GM20000 (cell line): ENCODE measurements at regions not wholly inside any gene's neighbourhood (a gene's known extent, or its start where the extent isn't known, plus 50 kb on each side); places are given as distances from the start of the nearest gene placed in this dataset.
"Not testable (repeated sequence)": the region's sequence is repeated elsewhere in the genome, so short reads cannot be mapped to it uniquely, and the experiment has no call there.

ENCODE experiments used
- DNase-seq: peaks from one replicate; pipeline ENCODE4 v3.0.0; 2012; ENCODE audit warnings: low spot score
- TF ChIP-seq, protein P1 (sequence below): IDR thresholded peaks from 2 replicates; pipeline ENCODE4 v1.5.1; 2012; ENCODE audit warnings: mild to moderate bottlenecking, control low read depth; ENCODE audit errors: extremely low read depth, missing control alignments

- DNase-seq, result no peak
- TF ChIP-seq, protein P1, sequence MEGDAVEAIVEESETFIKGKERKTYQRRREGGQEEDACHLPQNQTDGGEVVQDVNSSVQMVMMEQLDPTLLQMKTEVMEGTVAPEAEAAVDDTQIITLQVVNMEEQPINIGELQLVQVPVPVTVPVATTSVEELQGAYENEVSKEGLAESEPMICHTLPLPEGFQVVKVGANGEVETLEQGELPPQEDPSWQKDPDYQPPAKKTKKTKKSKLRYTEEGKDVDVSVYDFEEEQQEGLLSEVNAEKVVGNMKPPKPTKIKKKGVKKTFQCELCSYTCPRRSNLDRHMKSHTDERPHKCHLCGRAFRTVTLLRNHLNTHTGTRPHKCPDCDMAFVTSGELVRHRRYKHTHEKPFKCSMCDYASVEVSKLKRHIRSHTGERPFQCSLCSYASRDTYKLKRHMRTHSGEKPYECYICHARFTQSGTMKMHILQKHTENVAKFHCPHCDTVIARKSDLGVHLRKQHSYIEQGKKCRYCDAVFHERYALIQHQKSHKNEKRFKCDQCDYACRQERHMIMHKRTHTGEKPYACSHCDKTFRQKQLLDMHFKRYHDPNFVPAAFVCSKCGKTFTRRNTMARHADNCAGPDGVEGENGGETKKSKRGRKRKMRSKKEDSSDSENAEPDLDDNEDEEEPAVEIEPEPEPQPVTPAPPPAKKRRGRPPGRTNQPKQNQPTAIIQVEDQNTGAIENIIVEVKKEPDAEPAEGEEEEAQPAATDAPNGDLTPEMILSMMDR, result no peak
These were observed 161.1 kb downstream of the CCDC71L start for GRCh38 chr7:106499897-106500296.

- DNase-seq, result not testable (repeated sequence)
These were observed 163.0 kb downstream of the CCDC71L start for GRCh38 chr7:106498005-106498404.

GRCh38 chr7:106493041-106493731 lies 167.8 kb downstream of the CCDC71L start:
- DNase-seq, result no peak
- TF ChIP-seq, protein P1, result no peak

GRCh38 chr7:106488465-106488864 lies 172.5 kb downstream of the CCDC71L start:
- DNase-seq, result no peak
- TF ChIP-seq, protein P1, result no peak

GRCh38 chr7:106487892-106488291 lies 173.1 kb downstream of the CCDC71L start:
- TF ChIP-seq, protein P1, result no peak
- no peak for DNase-seq

DNA sequence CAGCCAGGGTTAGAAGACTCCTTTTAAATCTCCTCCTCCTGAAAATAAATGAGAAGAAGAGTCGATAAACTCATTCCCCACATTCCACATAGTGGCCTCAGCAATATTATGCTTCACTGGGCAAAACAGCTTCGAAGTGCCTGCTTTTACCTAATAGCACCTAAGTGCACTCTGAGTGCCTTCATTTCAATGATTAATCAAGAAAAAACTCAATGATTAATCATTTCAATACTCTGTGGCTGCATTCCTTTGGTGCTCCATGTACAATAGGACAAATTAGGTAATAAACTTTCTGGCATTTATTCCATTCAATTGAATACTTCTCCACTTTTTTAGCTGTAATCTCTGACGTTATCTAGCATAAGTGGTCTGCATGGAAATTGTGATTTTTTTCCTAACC lies 174.6 kb downstream of the CCDC71L start:
- no peak for DNase-seq
- TF ChIP-seq, protein P1, result no peak

DNA sequence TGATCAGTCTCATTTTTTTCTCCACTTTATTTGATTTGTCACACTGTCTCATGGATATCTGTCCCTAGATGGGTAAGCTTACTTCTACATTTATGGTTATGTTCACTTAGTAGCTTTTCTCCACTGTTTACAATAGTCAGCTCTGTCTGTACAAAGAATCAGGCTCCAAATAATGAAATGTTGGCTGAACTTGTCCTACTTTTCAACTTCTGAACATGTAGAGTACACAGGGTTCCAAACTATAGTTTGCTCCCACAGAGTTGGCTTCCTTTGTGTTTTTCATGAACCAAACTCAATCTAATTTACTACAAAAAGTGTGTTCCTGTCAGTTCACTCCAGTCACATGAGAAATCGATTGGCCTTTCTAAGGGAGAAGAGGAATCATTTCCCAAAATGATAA lies 175.0 kb downstream of the CCDC71L start:
- TF ChIP-seq, protein P1, result no peak
- DNase-seq, result no peak

DNA sequence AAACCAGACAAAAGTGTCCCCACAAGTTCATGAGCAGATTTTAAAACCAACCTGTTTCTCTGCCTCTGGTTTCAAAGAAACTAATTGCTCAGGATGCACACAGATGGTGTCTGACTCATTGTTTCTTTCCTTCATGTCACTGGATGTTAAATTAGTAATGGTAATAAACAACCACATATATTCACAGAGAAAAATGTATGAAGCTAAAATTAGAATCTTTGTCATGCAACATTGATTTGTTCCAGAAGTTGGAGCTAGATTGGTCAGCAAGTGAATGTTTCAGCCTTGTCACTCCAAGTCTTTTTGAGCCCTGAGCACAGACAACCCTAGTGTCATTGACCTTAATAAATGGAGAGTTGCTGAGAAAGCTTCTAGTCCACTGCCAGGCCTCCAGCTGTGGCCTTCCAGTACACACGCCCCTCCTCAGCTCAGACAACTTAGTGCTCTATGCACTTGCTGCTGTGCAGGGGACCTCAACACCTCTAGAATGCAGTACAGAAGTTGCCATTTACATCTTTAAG lies 175.9 kb downstream of the CCDC71L start:
- no peak for DNase-seq
- TF ChIP-seq, protein P1, result no peak
